HG03045 (cell line): ENCODE measurements at regions not wholly inside any gene's neighbourhood (a gene's known extent, or its start where the extent isn't known, plus 50 kb on each side); places are given as distances from the start of the nearest gene placed in this dataset.
"Not testable (repeated sequence)": the region's sequence is repeated elsewhere in the genome, so short reads cannot be mapped to it uniquely, and the experiment has no call there.

Experiments
- ATAC-seq: cut with Tn5 transposase; IDR thresholded peaks from one replicate; pipeline ENCODE4 v1.9.1; 2021; ENCODE audit warnings: mild to moderate bottlenecking, moderate library complexity; ENCODE audit not compliant: unreplicated experiment

DNA sequence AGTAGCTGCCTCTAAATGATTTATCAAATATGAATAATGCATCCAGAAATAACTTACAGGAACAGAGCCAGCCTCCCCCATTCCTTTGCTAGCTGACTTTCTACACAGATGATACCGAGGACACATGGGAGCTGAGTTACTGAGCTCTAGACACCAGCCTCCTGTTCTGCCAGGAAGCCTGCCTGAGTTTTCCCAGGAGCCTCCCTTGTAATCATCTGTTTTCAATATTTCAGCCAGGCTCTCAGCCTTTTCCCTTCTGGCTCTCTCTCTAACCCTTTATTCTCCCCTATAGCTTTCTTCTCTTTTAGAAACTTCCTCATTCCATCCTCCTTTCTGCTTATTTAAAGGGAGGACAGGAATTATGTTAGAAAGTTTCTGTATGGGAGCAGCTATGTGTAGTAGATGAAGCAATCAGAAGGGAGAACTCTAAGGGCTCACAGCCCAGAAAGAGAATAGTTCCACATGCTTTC, 911.6 kb downstream of the TDRD15 start:
- no peak for ATAC-seq

DNA sequence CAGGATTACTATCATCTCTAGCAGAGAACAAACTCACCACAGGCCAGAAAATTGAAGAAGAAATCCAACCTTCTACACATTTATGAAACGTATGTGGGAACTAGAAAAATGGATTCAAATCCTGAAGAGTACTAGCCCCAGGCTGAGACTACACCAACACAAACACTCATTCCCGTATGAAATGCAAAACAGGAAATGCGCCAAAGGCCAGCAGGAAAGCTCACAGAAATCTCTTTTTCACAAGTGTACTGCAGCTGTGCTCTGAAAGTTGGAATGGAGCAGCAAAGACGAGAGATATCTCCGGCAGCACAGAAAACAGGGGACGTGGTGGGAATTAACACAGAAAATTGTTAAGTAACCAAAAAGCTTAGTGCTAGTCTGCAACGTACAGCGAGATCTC, 913.5 kb downstream of the TDRD15 start:
- no peak for ATAC-seq

DNA sequence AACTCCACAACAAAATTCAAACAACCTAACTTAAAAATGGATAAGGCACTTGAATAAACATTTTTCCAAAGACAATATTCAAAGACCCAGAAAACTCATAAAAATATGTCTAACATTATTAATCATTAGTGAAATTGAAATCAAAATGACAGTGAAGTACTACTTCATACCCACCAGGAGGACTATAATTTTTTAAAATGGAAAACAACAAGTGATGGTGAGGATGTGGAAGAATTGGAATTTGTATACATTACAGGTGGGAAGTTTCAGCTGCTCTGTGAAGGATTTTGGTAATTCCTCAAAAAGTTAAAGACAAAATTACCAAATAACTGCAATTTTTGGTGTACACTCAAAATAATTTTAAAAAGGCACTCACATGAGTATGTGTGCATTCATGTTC, 920.0 kb downstream of the TDRD15 start:
- ATAC-seq, result no peak

DNA sequence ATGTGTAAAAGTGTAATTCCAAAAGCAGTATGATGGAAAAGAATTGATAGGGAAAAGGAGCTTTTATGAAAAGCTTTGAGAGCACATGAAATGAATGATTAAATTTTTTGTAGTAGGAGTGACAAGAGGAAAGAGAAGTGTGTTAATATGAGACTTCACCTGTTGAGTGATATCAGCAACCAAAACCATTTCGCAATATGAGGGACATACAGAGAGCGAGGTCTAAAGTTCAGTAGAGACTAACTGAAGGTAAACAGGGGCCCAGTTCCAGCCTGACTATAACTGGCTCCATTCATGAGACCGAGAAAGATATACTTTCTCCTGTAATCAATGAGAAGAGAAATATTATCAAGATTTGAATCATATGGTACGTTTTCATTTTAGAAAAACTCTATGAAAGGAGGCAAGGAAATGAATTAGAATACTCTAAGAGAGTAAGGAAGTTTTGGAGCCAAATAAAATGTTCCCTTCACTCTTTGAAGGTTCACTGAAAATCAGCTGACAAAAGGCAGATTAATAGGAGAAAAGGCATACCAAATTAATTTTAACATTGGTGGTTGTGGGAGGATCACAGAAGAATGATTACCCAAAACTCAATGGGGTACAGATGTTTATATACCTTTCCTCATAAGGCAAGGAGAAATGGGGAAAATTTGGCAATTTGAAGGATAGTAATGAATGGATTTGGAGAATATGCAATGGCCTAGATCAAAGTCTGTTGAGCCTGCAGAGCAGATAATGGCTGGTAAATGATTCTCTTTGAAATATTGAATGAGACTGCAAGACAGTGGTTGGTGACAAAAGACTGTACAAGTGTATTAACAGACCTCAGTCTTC, 932.2 kb downstream of the TDRD15 start:
- ATAC-seq, result no peak

DNA sequence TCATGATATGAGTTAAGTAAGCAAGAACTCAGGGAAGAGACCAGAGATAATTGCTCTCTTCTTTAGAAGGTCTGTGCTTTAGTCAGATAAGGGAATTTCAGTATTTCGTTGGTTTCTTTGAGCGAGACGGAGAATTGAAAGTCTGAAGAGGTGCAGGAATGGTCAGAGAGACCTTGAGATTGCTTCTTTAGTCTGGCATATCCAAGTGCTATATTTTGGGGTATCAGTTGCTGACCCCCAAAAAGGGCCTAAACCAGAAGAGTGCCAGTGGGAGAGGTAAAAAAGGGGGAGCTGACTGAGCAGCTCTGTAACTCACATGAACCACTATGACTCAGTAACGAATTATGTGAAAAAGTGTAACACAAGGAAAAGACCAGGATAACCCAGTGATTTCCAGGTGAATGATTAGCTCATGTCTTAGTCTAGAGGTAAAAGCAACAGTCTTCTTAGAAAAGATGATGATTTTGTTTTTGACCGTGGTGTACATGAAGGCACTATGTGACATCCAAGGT, 932.9 kb downstream of the TDRD15 start:
- no peak for ATAC-seq

DNA sequence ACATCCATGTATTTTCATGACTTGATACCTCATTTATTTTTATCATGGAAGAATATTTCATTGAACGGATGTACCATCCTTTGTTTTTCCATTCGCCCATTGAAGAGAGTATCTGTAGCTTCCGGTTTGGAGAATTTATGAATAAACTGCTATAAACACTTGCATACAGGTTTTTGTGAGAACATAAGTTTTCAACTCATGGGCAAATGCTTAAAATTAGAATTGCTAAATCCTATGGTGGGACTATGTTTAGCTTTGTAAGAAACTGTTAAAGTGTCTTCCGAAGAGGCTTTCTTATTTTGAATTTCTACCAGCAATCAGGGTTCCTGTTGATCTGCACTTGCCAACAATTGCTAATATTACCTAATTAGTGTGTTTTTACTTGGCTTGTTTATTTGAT, 938.9 kb downstream of the TDRD15 start:
- no peak for ATAC-seq

DNA sequence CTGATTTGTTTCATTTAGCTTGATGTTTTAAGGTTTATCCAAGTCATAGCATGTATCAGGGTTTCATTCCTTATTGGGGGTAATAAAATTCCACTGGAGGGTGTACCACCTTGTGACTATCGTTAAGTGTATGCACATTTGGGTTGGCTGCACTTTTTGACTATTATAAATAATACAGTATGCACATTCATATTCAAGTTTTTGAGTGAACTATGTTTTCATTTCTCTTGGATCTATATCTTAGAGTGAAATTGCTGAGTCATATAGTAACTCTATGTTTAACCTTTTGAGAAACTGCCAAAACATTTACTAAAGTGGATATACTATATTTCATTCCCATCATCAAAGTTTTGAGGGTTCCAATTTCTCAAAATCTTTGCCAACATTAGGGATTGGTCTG, 952.7 kb downstream of the TDRD15 start:
- ATAC-seq, result no peak

DNA sequence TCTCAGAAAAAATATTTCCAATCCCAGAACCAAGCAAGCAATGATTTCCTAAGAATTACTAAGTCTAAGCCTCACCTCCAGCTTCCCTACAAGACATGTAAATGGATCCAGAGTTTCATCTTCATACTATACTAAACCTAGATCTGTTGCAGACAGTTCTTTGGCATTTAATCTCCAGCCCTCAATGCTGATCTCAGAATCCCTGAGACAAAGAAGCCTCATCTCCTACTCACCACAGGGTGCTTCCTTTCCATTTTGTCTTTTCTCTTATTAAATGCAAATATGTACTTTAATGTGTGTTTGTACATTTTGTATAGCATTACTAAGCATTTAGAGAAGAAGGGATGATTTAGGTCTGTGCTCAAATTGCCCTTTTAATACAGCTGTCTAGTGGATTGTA, 954.9 kb downstream of the TDRD15 start:
- no peak for ATAC-seq

DNA sequence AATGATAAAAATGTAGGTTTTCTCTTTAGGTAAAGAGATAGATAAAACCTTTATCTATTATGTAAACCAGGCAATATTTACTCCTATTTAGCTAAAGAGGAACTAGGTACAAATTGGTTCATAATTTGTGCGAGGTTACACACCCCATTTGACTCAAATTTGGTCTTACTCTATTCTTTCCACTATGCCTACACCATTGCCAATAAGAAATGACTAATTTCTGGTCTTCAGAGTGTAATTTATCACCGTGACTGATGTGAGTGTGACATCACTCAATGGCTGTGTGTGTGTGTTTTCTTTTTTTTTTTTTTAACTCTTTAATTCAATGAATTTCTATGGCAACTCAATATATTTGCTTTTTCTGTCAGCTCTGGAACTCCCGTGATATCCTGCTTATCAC, 955.8 kb downstream of the TDRD15 start:
- ATAC-seq, result no peak

DNA sequence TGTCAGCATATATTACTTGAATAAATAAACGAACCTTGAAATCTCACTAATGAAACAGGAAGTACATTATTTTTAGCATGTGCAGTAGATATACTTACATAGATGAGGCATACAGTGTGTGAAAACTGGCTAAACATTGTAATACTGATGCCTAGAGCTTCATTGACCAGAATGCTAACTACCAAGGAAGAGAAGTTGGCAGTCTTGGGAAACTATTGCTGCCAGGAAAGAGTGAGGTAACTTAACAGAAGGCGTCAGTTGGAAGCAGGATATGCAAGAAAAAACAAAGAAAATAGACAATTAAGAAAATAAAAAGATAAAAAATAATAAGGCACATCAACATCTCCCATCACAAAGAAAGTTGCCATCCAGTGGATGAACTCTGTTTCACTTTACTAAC, 963.0 kb downstream of the TDRD15 start:
- no peak for ATAC-seq

DNA sequence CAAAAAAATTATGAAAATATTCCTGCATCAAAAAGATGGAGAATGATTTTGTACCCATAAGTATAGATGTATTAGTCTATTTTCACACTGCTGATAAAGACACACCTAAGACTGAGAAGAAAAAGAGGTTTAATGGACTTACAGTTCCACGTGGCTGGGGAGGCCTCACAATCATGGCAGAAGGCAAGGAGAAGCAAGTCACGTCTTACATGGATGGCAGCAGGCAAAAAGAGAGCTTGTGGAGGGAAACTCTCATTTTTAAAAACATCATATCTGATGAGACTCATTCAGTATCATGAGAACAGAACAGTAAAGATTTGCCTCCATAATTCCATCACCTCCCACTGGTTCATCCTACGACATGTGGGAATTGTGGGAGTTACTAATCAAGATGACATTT, 979.8 kb downstream of the TDRD15 start:
- not testable (repeated sequence) for ATAC-seq

DNA sequence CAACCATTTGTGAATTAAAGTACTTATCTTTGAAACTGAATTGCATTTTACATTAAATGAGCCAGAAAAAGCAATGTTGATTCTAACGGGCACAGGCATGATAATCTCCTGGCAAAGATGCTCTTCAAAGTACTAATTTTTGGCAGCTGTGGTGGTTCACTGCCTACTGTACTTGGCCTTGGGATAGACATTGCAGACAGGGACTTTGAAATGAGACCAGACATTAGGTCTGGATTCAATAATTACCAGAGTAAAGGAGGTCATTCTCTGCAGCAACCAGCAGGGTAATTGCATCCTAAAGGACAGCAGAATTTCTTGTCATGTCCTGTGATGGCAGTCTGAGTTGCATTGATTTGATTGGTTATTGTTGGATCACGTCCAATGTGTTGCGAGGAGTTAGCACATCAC, 986.5 kb downstream of the TDRD15 start:
- ATAC-seq, result no peak

DNA sequence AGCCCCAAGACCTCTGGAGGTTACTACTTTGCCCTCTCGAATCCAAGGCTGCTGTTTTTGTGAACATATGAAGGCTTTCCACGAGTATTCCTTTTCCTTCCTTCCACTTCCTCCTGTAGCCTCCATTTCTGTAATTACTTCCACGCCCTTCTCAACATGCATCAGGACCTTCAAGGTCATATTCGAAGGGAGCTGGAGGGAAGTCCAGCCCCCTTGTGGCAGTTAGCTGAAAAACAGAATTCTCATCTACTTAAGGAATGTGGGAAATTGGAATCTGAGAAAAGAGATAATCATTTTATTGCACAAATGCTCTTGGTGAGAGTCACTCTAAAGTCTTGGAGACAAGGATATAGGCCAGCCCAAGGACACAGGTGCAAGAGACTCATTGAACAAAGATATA, 1000.2 kb downstream of the TDRD15 start:
- ATAC-seq, result no peak

DNA sequence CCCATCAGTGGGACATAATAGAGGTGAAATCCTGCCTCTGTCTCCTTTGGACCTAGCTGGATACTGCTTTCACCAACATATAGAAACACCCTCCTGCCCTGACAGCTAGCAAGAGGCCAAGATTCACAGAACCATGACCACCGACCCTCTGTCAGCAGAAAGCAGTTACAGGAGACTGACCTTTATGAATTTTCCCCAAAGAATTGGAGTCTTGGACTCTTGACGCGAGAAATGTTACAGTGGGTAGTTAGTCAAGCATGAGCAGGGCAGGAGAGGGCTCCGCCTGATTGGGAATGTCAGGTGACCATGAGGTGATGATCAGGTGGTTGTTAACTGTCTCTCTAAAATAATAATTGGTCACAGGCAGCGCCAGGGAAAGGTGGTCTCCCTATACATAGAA, 1002.3 kb downstream of the TDRD15 start:
- ATAC-seq, result no peak

DNA sequence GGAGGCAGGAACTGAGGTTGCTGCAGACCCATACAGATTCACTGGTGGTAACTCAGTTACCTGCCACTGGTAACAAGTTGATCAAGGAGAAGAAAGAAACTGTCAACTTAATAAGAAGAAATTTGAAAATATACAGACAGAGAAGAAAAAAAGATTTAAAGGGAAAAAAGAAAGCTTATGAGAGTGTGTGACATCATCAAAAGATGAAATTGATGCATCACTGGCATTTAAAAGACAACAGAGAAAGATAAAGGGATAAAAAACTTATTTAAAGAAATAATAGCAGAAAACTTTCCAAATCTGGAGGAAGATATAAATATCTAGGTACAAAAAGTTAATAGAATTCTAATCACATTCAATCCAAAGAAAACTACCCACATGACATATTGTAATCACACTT, 1003.2 kb downstream of the TDRD15 start:
- ATAC-seq, result no peak

DNA sequence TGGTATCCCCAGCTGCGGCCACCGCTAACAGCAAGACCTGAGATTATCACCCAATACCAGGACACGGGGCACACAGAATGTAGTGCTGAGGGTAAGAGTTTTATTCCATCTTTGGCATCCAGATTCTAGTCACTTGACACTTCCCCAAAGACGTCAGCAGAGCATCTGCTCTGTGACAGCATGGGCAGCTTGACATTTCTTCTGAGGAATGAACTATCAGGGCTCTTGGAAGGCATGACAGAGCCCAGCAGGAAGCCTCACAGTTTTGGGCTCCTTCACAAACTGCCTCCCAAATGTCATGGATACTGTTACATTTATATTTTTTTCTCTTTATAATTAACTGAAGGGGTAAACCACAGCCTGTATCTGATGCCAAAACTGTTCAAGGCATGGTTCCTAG, 1010.7 kb downstream of the TDRD15 start:
- no peak for ATAC-seq

DNA sequence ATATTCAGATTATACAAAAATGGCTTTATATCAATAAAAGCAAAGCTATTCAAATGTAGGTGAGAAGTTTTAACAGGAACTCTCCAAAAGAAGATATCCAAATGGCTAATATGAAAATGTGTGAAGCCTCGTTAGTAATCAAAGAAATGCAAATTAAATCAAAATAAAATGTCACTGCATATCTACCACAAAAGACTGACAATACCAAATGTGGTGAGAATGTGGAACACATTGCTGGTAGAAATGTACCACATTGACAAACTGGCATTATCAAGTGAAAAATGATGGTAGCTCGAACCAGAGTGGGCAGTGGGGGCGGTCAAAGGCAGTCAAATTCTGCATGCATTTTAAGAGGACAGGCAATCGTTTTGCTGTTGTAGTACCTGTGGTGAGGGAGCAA, 1012.7 kb downstream of the TDRD15 start:
- ATAC-seq, result no peak

DNA sequence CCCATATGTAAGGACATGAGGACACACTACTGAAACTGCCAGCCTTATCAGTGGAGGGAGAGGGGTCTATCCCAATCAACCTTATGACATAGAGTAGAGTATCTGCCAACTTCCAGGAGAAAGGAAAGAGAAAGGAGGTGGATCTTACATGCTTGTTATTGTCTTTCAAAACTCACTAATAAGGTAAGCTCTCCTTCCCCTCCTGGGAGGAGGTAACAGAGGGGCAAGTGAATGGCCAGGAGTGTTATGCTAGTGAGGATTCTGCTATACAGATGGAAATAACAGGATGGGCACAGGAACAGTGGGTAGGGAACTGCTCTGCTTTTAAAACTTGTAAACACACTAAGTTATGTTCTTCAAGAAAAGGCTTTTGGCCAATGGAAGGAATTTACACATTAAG, 1020.1 kb downstream of the TDRD15 start:
- no peak for ATAC-seq

DNA sequence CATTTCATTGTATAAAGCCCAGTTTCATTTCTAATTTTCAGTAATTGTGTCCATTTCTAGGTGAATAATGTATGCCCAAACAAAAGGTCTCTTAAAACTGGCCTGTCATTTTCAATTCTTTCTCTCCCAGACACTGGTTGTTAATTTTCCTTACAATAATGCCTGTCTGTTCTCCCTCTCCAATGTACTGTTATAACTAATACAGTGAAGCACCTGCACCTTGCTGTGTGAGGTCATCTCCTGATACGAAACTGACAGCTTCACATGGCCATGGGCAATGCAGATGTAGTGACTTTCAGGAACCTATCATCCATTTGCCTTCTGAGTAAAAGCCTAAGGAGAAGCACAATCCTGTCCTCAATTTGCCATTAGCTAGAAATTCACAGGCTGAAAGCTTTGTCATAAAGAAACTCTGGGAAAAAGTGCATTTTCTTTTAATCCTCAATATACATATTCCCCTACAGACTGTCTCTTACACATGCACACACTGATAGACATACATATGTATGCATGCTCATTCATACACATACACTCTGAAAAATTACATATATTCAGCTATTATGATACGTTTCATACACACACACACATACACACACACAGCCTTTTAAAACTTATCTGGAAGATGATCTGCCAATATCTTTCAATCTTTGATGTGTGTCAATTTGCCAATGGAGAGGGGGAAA, 1030.3 kb downstream of the TDRD15 start:
- no peak for ATAC-seq

DNA sequence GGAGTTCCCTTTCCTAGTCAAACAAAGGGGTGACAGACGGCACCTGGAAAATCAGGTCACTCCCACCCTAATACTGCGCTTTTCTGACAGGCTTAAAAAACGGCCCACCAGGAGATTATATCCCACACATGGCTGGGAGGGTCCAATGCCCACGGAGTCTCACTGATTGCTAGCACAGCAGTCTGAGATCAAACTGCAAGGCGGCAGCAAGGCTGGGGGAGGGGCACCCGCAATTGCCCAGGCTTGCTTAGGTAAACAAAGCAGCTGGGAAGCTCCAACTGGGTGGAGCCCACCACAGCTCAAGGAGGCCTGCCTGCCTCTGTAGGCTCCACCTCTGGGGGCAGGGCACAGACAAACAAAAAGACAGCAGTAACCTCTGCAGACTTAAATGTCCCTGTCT, 1032.9 kb downstream of the TDRD15 start:
- ATAC-seq, result not testable (repeated sequence)

DNA sequence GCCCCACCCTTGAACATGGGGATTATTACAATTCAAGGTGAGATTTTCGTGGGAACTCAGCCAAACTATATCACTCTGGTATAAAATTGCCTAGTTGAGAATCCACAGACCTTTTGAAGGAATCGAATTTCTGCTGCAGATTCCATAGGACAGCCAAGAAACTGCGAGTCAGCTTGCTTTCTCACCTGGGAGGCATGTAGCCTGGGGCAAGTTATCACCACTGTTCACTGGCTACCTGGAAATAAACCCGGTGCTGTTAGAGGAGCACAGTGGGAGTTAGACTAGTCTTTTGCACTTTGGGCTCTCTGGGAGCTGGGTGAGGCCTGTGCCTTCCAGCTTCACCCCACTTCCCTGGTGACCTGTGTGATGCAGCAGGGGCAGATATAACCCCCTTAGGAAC, 1043.5 kb downstream of the TDRD15 start:
- ATAC-seq, result no peak

DNA sequence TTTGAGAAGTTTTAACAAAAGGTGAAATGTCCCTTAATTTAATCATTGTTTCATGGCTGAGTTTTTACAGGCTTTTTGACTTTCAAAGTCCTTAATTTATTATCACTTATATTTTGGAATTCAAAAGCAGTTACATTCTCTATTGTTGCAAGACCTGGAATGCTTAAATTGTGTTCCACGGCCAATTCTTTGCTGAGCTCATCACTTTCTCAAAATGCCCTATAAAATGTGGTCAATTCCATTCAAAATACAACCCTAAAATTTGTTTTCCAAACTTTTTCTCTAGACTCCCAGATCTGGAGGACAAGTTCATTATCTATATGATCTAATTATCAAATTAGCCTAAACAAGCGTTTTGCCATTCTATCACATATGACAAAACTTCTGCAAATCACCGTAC, 1051.2 kb downstream of the TDRD15 start:
- no peak for ATAC-seq
